Activated CD4-positive, CD25-positive, alpha-beta regulatory T cell treated with anti-CD3 and anti-CD28 coated beads, Interleukin-2, amount 50 U/mL, for 72 hours (primary cell): ENCODE measurements at regions not wholly inside any gene's neighbourhood (a gene's known extent, or its start where the extent isn't known, plus 50 kb on each side); places are given as distances from the start of the nearest gene placed in this dataset.
"Not testable (repeated sequence)": the region's sequence is repeated elsewhere in the genome, so short reads cannot be mapped to it uniquely, and the experiment has no call there.

ENCODE experiments used
- DNase-seq: peaks from one replicate; pipeline ENCODE4 v3.0.0; 2021

- no peak for DNase-seq
Measured at GRCh38 chr3:28972921-28973320, 307.9 kb upstream of the RBMS3 start.

GRCh38 chr3:28973609-28974008, 307.3 kb upstream of the RBMS3 start:
- no peak for DNase-seq

- DNase-seq: no peak
Measured at GRCh38 chr3:28978092-28978491, 302.8 kb upstream of the RBMS3 start.

- DNase-seq: no peak
Measured at GRCh38 chr3:28980131-28980530, 300.7 kb upstream of the RBMS3 start.

- no peak for DNase-seq
Measured at GRCh38 chr3:28980631-28981030, 300.2 kb upstream of the RBMS3 start.

GRCh38 chr3:28982906-28983305, 298.0 kb upstream of the RBMS3 start:
- no peak for DNase-seq

GRCh38 chr3:28986922-28987321, 293.9 kb upstream of the RBMS3 start:
- DNase-seq: no peak

GRCh38 chr3:28989646-28990089, 291.2 kb upstream of the RBMS3 start:
- no peak for DNase-seq

- no peak for DNase-seq
Measured at GRCh38 chr3:28994161-28994905, 286.5 kb upstream of the RBMS3 start.

- no peak for DNase-seq
Measured at GRCh38 chr3:29004885-29005599, 275.8 kb upstream of the RBMS3 start.

GRCh38 chr3:29005862-29006261, 275.0 kb upstream of the RBMS3 start:
- DNase-seq: no peak

GRCh38 chr3:29011441-29011840, 269.4 kb upstream of the RBMS3 start:
- no peak for DNase-seq

- no peak for DNase-seq
Measured at GRCh38 chr3:29011966-29012365, 268.9 kb upstream of the RBMS3 start.

- no peak for DNase-seq
Measured at GRCh38 chr3:29022976-29023375, 257.9 kb upstream of the RBMS3 start.

- no peak for DNase-seq
Measured at GRCh38 chr3:29026286-29026685, 254.6 kb upstream of the RBMS3 start.

- no peak for DNase-seq
Measured at GRCh38 chr3:29026959-29027358, 253.9 kb upstream of the RBMS3 start.

GRCh38 chr3:29031175-29031574, 249.7 kb upstream of the RBMS3 start:
- not testable (repeated sequence) for DNase-seq

GRCh38 chr3:29033511-29033910, 247.4 kb upstream of the RBMS3 start:
- DNase-seq: no peak

GRCh38 chr3:29050155-29050554, 230.7 kb upstream of the RBMS3 start:
- DNase-seq: no peak

- no peak for DNase-seq
Measured at GRCh38 chr3:29057326-29057725, 223.5 kb upstream of the RBMS3 start.

- DNase-seq: no peak
Measured at GRCh38 chr3:29064085-29064484, 216.8 kb upstream of the RBMS3 start.

- no peak for DNase-seq
Measured at GRCh38 chr3:29065211-29065785, 215.6 kb upstream of the RBMS3 start.

- no peak for DNase-seq
Measured at GRCh38 chr3:29067007-29067406, 213.9 kb upstream of the RBMS3 start.

GRCh38 chr3:29070959-29071634, 209.8 kb upstream of the RBMS3 start:
- DNase-seq: no peak
